GM18498 (cell line): ENCODE measurements at regions not wholly inside any gene's neighbourhood (a gene's known extent, or its start where the extent isn't known, plus 50 kb on each side); places are given as distances from the start of the nearest gene placed in this dataset.
"Not testable (repeated sequence)": the region's sequence is repeated elsewhere in the genome, so short reads cannot be mapped to it uniquely, and the experiment has no call there.

Experiments used
- ATAC-seq: cut with Tn5 transposase; IDR thresholded peaks from one replicate; pipeline ENCODE4 v1.9.1; 2021; ENCODE audit warnings: mild to moderate bottlenecking, moderate library complexity; ENCODE audit not compliant: unreplicated experiment

- ATAC-seq: no peak
Observed at GRCh38 chr5:1959725-1960581, 77.2 kb upstream of the IRX4 start.

- ATAC-seq: no peak
Observed at GRCh38 chr5:1959231-1959630, 76.5 kb upstream of the IRX4 start.

- no peak for ATAC-seq
Observed at GRCh38 chr5:1958211-1959010, 75.7 kb upstream of the IRX4 start.

GRCh38 chr5:1955586-1955985 lies 72.9 kb upstream of the IRX4 start:
- no peak for ATAC-seq

GRCh38 chr5:1953710-1954109 lies 71.0 kb upstream of the IRX4 start:
- not testable (repeated sequence) for ATAC-seq

GRCh38 chr5:1952444-1953099 lies 69.8 kb upstream of the IRX4 start:
- no peak for ATAC-seq

GRCh38 chr5:1952021-1952420 lies 69.3 kb upstream of the IRX4 start:
- ATAC-seq: no peak

- no peak for ATAC-seq
Observed at GRCh38 chr5:1951165-1951816, 68.6 kb upstream of the IRX4 start.

- ATAC-seq: no peak
Observed at GRCh38 chr5:1950708-1951103, 68.0 kb upstream of the IRX4 start.

- no peak for ATAC-seq
Observed at GRCh38 chr5:1950096-1950707, 67.5 kb upstream of the IRX4 start.

- no peak for ATAC-seq
Observed at GRCh38 chr5:1949253-1949652, 66.5 kb upstream of the IRX4 start.

- no peak for ATAC-seq
Observed at GRCh38 chr5:1948663-1949191, 66.0 kb upstream of the IRX4 start.

- no peak for ATAC-seq
Observed at GRCh38 chr5:1948111-1948510, 65.4 kb upstream of the IRX4 start.

- no peak for ATAC-seq
Observed at GRCh38 chr5:1946776-1947175, 64.1 kb upstream of the IRX4 start.

- ATAC-seq: no peak
Observed at GRCh38 chr5:1946122-1946677, 63.5 kb upstream of the IRX4 start.

- ATAC-seq: no peak
Observed at GRCh38 chr5:1945606-1946005, 62.9 kb upstream of the IRX4 start.

GRCh38 chr5:1944408-1944807 lies 61.7 kb upstream of the IRX4 start:
- no peak for ATAC-seq

GRCh38 chr5:1943481-1943880 lies 60.8 kb upstream of the IRX4 start:
- no peak for ATAC-seq

GRCh38 chr5:1942630-1943029 lies 59.9 kb upstream of the IRX4 start:
- no peak for ATAC-seq

- ATAC-seq: no peak
Observed at GRCh38 chr5:1942158-1942557, 59.4 kb upstream of the IRX4 start.
